H1 (cell line): ENCODE measurements at regions not wholly inside any gene's neighbourhood (a gene's known extent, or its start where the extent isn't known, plus 50 kb on each side); places are given as distances from the start of the nearest gene placed in this dataset.

ENCODE experiments used
- BACH1 ChIP-seq: IDR thresholded peaks from 2 replicates; pipeline ENCODE4 v1.6.1; 2012; ENCODE audit warnings: low read length, improper control_type of control experiment
- CBX5 ChIP-seq: fragments of 300-800, 300-1000 bp; sonication (generic); IDR thresholded peaks from 2 replicates; pipeline ENCODE4 v1.7.1; 2016; ENCODE audit warnings: antibody characterized with exemption, low read length, low read depth
- CHD2 ChIP-seq: IDR thresholded peaks from 2 replicates; pipeline ENCODE4 v1.6.1; 2012; ENCODE audit warnings: low read length, improper control_type of control experiment
- CHD7 ChIP-seq: fragments of 300-600 bp; sonication (generic); IDR thresholded peaks from 2 replicates; pipeline ENCODE4 v1.7.1; 2012; ENCODE audit warnings: low read length, moderate library complexity, mild to moderate bottlenecking, inconsistent platforms; ENCODE audit not compliant: insufficient replicate concordance
- E2F6 ChIP-seq: IDR thresholded peaks from 2 replicates; pipeline ENCODE4 v1.6.1; 2012; ENCODE audit warnings: inconsistent platforms
- EGR1 ChIP-seq: IDR thresholded peaks from 2 replicates; pipeline ENCODE4 v1.6.1; 2011; ENCODE audit warnings: low read depth, low read length, borderline replicate concordance
- MAX ChIP-seq: IDR thresholded peaks from 2 replicates; pipeline ENCODE4 v1.6.1; 2012; ENCODE audit warnings: inconsistent platforms
- NANOG ChIP-seq: IDR thresholded peaks from 2 replicates; pipeline ENCODE4 v1.6.1; 2011; ENCODE audit warnings: low read length, low read depth, mild to moderate bottlenecking, inconsistent platforms; ENCODE audit not compliant: insufficient read depth, poor library complexity, severe bottlenecking
- SIRT6 ChIP-seq: IDR thresholded peaks from one replicate; pipeline ENCODE4 v1.7.1; 2012; ENCODE audit warnings: low read length, inconsistent platforms
- TAF7 ChIP-seq: optimal IDR thresholded peaks from 2 replicates; pipeline ENCODE3; 2011; ENCODE audit warnings: low read depth, mild to moderate bottlenecking, inconsistent platforms, low read length, moderate library complexity, borderline replicate concordance
- USF2 ChIP-seq: IDR thresholded peaks from 2 replicates; pipeline ENCODE4 v1.6.1; 2011; ENCODE audit warnings: low read length, improper control_type of control experiment

GRCh38 chr1:14297356-14297755 is 301.1 kb upstream of the KAZN start (continued):
- TF ChIP-seq CHD7 = no peak
- TF ChIP-seq TAF7 = no peak
- no peak for TF ChIP-seq E2F6
- no peak for TF ChIP-seq MAX
- no peak for TF ChIP-seq BACH1
- no peak for TF ChIP-seq NANOG
- no peak for TF ChIP-seq EGR1
- TF ChIP-seq USF2 = no peak
- TF ChIP-seq CHD2 = no peak
- no peak for TF ChIP-seq CBX5
- TF ChIP-seq SIRT6 = no peak
